ENCODE measurements at regions not wholly inside any gene's neighbourhood (a gene's known extent, or its start where the extent isn't known, plus 50 kb on each side); places are given as distances from the start of the nearest gene placed in this dataset.

- ChIA-PET CTCF (no interaction called here), POLR2A (ENCODE audit: unreplicated experiment) (no interaction called here)
- H4K20me1 ChIP-seq (ENCODE audit: low read length) = no peaks in the 10 kb centered on the region
- H3K36me3 ChIP-seq (ENCODE audit: low read depth, low read length) = no peaks in the 10 kb centered on the region
- no TSS peak for BruUV-seq (replicated peaks)
- H2AFZ ChIP-seq (ENCODE audit: low read length) = no peak overlapping the region
- DNase-seq (no peak), ATAC-seq (no peak)
- H3K4me1 ChIP-seq (ENCODE audit: insufficient read depth, low read length) = no peaks in the 10 kb centered on the region
- no peak overlapping the region for H3K9ac ChIP-seq (ENCODE audit: low read length)
- no peaks in the 10 kb centered on the region for H3K79me2 ChIP-seq (ENCODE audit: low read length)
- TF ChIP-seq EZH2 (IDR thresholded peaks at IDR 0.05; ENCODE audit: low read length, unreplicated experiment) (no peak), CTCF (conservative IDR thresholded peaks at IDR 0.05; ENCODE audit: low read depth, low read length) (no peak), EZH2phosphoT487 (IDR thresholded peaks at IDR 0.05; ENCODE audit: borderline replicate concordance, low read length) (no peak)
- intact Hi-C loops (cut with micrococcal nuclease) = no loop called here
- H3K4me2 ChIP-seq (ENCODE audit: low read length) = no peak overlapping the region
- peaks cover 23% of the 10 kb centered on the region; the same call in 1 of the 2 replicates for H3K27me3 ChIP-seq (ENCODE audit: low read length)
- H3K9me2 ChIP-seq (replicated peaks; ENCODE audit: low read length) = no peaks in the 10 kb centered on the region; the same call in 1 of the 2 replicates
- no peaks in the 10 kb centered on the region for H3F3A ChIP-seq (ENCODE audit: low read length, unreplicated experiment)
- H3K9me3 ChIP-seq (ENCODE audit: low read length) = no peaks in the 10 kb centered on the region
- H3K27ac ChIP-seq (ENCODE audit: low read length) = no peak overlapping the region
- no peak overlapping the region for H3K4me3 ChIP-seq (ENCODE audit: low read length)
Measured at GRCh38 chr20:40920291-40920690, 108.3 kb upstream of the TOP1 start.

GRCh38 chr20:40922865-40923264, 105.8 kb upstream of the TOP1 start:
- intact Hi-C loops (cut with micrococcal nuclease) = no loop called here
- H3K9ac ChIP-seq (ENCODE audit: low read length) = no peak overlapping the region
- no peaks in the 10 kb centered on the region for H3K9me3 ChIP-seq (ENCODE audit: low read length)
- no peaks in the 10 kb centered on the region for H3K4me1 ChIP-seq (ENCODE audit: insufficient read depth, low read length)
- BruUV-seq (replicated peaks) = no TSS peak
- peaks cover 32% of the 10 kb centered on the region for H3K27me3 ChIP-seq (ENCODE audit: low read length)
- no peaks in the 10 kb centered on the region; the same call in 1 of the 2 replicates for H3K9me2 ChIP-seq (replicated peaks; ENCODE audit: low read length)
- no peak for ATAC-seq
- H2AFZ ChIP-seq (ENCODE audit: low read length) = no peak overlapping the region
- CTCF ChIA-PET = no interaction called here
- no peak overlapping the region for H3K27ac ChIP-seq (ENCODE audit: low read length)
- H3F3A ChIP-seq (ENCODE audit: low read length, unreplicated experiment) = no peaks in the 10 kb centered on the region
- POLR2A ChIA-PET (ENCODE audit: unreplicated experiment) = no interaction called here
- H3K4me3 ChIP-seq (ENCODE audit: low read length) = no peak overlapping the region
- H3K36me3 ChIP-seq (ENCODE audit: low read depth, low read length) = no peaks in the 10 kb centered on the region
- no peak for DNase-seq
- H4K20me1 ChIP-seq (ENCODE audit: low read length) = no peaks in the 10 kb centered on the region
- H3K4me2 ChIP-seq (ENCODE audit: low read length) = no peak overlapping the region
- TF ChIP-seq EZH2 (IDR thresholded peaks at IDR 0.05; ENCODE audit: low read length, unreplicated experiment) = no peak
- TF ChIP-seq EZH2phosphoT487 (IDR thresholded peaks at IDR 0.05; ENCODE audit: borderline replicate concordance, low read length) = no peak
- TF ChIP-seq CTCF (conservative IDR thresholded peaks at IDR 0.05; ENCODE audit: low read depth, low read length) = no peak
- no peaks in the 10 kb centered on the region for H3K79me2 ChIP-seq (ENCODE audit: low read length)

- no peak overlapping the region for H3K4me2 ChIP-seq (ENCODE audit: low read length)
- no peak overlapping the region for H3K9ac ChIP-seq (ENCODE audit: low read length)
- TF ChIP-seq EZH2 (IDR thresholded peaks at IDR 0.05; ENCODE audit: low read length, unreplicated experiment) = no peak
- no peak for TF ChIP-seq EZH2phosphoT487 (IDR thresholded peaks at IDR 0.05; ENCODE audit: borderline replicate concordance, low read length)
- TF ChIP-seq CTCF (conservative IDR thresholded peaks at IDR 0.05; ENCODE audit: low read depth, low read length) = no peak
- intact Hi-C loops (cut with micrococcal nuclease) = no loop called here
- BruUV-seq (replicated peaks) = no TSS peak
- H3K36me3 ChIP-seq (ENCODE audit: low read depth, low read length) = no peaks in the 10 kb centered on the region
- H3K79me2 ChIP-seq (ENCODE audit: low read length) = no peaks in the 10 kb centered on the region
- H3K9me3 ChIP-seq (ENCODE audit: low read length) = no peaks in the 10 kb centered on the region
- H3F3A ChIP-seq (ENCODE audit: low read length, unreplicated experiment) = no peaks in the 10 kb centered on the region
- no peak for ATAC-seq
- no peak overlapping the region for H3K27ac ChIP-seq (ENCODE audit: low read length)
- ChIA-PET POLR2A (ENCODE audit: unreplicated experiment) (no interaction called here), CTCF (no interaction called here)
- H3K4me3 ChIP-seq (ENCODE audit: low read length) = no peak overlapping the region
- no peak overlapping the region for H2AFZ ChIP-seq (ENCODE audit: low read length)
- no peaks in the 10 kb centered on the region for H4K20me1 ChIP-seq (ENCODE audit: low read length)
- no peaks in the 10 kb centered on the region; the same call in 1 of the 2 replicates for H3K9me2 ChIP-seq (replicated peaks; ENCODE audit: low read length)
- peaks cover 42% of the 10 kb centered on the region for H3K27me3 ChIP-seq (ENCODE audit: low read length)
- no peaks in the 10 kb centered on the region for H3K4me1 ChIP-seq (ENCODE audit: insufficient read depth, low read length)
- no peak for DNase-seq
Measured at GRCh38 chr20:40925829-40926510, 102.7 kb upstream of the TOP1 start.
